EH (cell line): ENCODE measurements at regions not wholly inside any gene's neighbourhood (a gene's known extent, or its start where the extent isn't known, plus 50 kb on each side); places are given as distances from the start of the nearest gene placed in this dataset.

Experiments
- DNase-seq: peaks from one replicate; pipeline ENCODE4 v3.0.0-alpha.2; 2015; ENCODE audit warnings: low read depth

- no peak for DNase-seq
Measured at GRCh38 chr4:12324965-12325364, 896.3 kb upstream of the HS3ST1 start.

GRCh38 chr4:12319765-12320164, 891.1 kb upstream of the HS3ST1 start:
- no peak for DNase-seq

GRCh38 chr4:12304905-12305304, 876.2 kb upstream of the HS3ST1 start:
- DNase-seq = no peak

DNA sequence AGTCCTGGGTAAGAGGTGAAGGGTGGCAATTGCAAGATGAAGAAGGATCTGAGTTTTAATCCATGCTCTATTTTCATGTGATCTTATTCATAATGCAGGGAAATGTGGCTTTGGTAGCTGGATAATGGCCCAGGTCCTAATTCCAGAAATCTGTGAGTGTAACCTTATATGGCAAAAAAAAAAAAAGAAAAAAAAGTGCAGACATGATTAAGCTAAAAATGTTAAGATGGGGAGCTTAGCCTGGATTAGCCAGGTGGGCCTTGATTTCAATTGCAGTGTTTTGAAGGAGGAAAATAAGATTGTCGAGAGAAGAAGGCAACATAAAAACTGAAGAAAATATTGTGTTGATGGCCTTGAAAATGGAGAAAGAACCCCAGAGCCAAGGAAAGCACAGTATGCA, 867.7 kb upstream of the HS3ST1 start:
- DNase-seq = no peak

DNA sequence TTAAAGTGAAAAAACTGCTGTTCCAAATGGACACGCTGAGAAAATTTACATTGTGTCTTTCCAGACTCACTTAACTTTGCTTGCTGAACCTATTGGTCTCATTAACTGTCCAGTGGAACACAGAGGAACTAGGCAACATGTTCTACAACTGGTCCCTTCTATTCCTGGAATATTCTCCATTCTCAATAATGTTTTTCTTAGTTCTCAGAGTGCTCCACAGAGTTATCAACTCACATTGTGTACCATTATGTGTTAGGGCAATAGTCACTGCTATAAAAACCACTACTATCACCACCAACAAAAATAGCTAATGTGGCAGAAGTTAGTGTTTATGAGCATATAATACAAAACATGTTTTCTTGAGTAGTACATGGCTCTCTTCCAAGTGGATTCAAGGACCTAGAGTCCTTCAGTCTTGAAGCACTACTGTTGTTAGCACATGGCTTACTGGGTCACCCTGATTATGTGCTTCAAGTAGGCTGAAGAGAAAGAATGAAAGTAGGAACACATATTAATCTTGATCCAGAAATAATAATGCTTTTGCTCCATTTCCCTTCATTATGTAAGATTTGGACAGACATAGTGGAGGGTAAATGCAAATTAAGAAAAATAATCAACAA, 865.3 kb upstream of the HS3ST1 start:
- no peak for DNase-seq

DNA sequence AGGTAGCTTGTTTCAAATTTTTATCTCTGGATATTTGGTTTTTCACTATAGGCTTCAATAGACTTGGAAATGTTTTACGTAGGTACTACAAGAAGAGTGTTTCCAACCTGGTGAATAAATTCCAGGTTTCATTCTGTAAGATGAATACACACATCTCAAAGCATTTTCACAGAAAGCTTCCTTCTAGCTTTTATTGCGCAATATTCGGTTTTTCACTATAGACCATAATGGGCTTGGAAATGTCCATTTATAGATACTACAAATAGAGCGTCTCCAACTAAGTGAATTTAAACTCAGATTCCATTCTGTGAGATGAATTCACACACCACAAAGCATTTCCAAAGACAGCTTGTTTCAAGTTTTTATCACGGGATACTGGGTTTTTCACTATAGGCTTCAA, 857.7 kb upstream of the HS3ST1 start:
- no peak for DNase-seq

- DNase-seq = no peak
Measured at GRCh38 chr4:12270546-12270945, 841.9 kb upstream of the HS3ST1 start.

GRCh38 chr4:12265554-12265953, 836.9 kb upstream of the HS3ST1 start:
- no peak for DNase-seq

GRCh38 chr4:12260453-12260852, 831.8 kb upstream of the HS3ST1 start:
- DNase-seq = no peak

DNA sequence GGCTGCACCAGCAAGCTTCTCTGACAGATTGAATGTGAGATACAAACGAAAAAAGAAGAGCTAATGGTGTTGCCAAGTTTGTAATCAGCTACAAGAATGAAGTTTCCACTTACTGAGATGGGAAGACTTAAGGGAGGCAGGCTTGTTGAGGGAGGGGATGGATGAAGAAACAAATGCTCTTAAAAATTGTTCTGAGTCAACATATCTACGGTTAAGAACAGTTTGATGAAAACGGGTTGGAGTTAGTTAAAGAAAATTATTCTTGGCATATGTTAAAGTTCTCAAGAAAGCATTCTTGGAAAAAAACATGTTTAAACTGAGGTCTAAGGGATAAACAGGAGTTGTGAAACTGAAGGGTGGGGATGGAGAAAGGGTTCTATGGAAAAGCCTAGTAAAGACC, 816.3 kb upstream of the HS3ST1 start:
- DNase-seq = no peak

DNA sequence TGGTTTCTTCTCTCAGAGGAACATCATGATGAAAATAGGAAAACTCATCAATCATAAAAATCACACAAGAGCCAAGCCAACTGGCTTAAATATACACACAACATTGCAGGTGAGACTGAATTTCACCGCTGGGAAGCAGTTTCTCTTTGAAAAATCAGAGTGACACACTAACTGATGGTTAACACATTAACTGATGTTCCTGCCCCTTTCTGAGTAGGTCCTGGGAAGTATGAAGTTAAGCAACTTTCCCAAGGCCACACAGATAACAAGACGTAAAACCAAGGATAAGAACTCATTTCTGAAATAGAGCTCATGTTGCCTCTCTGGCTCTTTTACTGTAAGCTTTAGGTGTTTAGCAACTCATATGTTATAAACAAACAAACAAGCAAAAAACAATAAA, 813.7 kb upstream of the HS3ST1 start:
- DNase-seq = no peak

DNA sequence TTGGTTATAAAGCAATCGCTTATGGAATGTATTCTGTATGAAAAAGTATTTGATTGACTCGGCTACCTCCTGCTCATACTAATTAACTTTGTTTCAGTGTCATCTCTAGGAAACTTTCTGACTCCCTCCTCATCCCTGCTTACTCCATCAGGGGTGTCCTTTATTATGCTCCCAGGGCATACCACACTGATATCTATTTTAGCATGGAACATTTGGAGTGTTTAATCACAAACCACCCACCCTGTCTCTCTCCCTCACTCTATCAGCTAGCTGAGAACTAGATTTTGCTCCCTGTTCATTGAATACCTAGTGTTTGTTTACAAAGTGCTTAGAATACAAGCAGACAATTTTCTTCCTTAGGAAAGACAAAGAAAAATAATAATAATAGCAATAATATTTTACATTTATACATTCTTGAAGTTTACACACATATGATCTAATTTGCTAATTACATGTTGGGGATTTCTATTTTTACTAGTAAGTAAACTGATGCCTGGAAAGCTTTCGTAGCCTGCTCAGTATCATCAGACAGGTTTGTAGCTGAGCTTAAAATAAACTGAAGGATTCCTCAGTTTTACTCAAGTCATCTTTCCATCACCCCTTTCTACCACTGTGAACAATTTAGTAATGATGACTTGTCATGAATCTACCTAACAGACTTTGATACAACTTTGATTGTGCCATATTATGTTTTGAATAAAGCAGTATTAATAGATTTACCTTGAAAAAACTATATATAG, 811.4 kb upstream of the HS3ST1 start:
- no peak for DNase-seq

GRCh38 chr4:12231098-12231497, 802.4 kb upstream of the HS3ST1 start:
- no peak for DNase-seq

DNA sequence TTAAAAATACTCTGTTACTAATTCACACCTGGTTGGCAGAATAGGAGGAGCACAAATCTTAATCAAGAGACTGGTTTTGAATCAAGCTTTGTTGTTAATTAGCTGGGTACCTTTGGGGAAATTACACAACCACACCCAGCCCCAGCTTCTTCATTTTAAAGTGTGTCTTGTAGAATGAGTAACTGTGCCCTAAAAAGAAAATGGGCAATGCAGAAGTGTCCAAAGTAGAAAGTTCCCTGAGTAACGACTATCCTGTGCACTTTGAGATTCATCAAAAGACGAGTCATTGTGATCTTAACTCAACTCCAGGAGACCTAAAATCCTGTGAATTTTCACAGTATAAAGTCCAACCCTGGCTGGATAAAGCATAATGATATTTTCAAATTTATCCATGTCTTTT, 792.3 kb upstream of the HS3ST1 start:
- no peak for DNase-seq

DNA sequence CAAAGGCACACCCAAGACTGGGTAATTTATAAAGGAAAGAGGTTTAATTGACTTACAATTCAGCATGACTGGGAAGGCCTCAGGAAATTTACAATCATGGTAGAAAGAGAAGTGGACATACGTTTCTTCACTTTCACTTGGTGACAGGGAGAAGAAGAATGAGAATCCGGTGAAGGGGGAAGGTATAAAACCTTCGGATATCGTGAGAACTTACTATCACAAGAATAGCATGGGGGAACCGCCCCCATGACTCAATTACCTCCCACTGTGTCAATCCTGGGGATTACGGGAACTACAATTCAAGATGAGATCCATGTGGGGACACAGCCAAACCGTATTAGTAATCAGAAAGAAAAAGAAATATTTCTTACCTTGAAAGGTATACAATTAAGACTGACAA, 782.9 kb upstream of the HS3ST1 start:
- DNase-seq = no peak

- no peak for DNase-seq
Measured at GRCh38 chr4:12207396-12207795, 778.7 kb upstream of the HS3ST1 start.

DNA sequence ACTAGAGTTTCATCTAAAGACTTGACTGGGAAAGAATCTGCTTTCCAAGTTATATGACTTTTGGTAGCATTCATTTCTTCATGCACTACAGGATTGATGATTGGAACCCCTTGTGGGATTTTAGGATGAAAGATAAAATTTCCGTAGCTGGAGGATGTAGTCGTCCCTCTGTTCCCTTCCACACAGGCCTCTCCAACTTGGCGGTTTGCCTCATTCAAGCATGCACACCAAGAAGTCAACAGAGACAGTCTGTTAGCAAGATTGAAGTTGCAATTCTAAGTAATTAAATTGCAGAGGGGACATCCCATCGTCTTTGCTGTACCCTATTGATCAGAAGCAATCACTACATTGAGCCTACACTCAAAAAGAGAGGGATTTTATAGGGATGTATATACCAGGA, 777.4 kb upstream of the HS3ST1 start:
- no peak for DNase-seq

- no peak for DNase-seq
Measured at GRCh38 chr4:12203945-12204344, 775.3 kb upstream of the HS3ST1 start.

GRCh38 chr4:12200226-12200625, 771.5 kb upstream of the HS3ST1 start:
- DNase-seq = no peak

DNA sequence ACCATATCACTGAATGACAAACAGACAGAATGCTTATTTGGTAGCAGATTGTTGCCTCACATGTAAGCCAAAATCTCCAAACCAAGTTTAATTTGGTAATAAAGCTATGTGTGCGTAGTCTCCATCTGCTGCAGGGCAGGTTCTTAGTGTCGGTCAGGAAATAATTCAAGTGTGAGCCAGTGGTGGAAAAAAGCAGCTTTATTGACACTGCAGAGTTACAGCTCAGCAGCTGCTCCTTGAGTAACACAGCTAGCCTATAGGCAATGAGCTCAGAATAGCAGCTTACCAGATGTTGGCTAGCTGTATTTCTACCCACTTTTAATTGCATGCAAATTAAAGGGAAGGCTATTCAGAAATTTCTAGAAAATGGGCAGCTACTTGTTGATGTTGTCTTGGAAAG, 757.8 kb upstream of the HS3ST1 start:
- no peak for DNase-seq

DNA sequence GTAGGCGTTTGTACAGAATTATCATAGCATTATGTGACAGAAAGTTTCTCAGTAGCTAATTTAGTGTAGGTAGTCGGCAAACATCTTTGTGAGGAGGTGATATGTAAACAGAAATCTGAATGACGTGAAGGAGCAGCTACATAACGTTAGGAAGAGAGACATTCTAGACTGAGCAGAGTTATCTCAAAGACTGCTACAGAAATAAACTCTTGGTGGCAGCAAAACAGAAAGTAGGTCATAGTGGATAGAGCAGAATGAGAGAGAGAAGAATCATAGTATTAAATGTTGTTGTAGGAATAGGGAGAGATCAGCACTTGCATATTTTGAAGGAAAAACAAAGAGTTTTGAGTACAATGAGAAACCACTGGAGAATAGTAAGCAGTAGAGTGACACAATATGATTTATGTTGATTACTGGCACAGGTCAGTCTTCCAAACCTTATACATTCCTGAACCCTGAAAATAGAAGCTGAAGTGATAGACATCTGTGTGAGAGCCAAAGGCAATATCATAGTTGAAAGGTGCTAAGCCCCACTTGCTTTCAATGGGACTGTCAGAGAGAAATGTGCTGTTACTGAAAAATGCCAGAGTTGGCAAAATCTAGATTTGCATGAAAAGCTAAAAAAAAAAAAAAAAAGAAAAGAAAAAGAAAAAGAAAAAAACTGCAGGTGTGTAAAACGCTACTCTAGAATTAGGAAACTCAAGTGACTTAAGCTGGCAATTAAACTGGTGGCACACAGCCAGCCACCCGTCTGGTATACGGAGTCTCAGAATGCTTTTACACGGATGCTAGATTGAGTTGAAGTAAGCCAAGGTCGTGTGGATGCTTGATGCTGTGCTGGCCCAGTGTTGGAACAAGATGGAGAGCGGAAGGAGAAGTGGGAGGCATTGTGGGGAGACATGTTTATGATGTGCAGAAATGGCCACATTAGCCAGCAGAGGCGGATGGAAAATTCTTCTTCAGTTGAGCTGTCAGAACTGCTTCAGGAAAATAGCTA, 750.2 kb upstream of the HS3ST1 start:
- DNase-seq = no peak

GRCh38 chr4:12177416-12177815, 748.7 kb upstream of the HS3ST1 start:
- DNase-seq = no peak

DNA sequence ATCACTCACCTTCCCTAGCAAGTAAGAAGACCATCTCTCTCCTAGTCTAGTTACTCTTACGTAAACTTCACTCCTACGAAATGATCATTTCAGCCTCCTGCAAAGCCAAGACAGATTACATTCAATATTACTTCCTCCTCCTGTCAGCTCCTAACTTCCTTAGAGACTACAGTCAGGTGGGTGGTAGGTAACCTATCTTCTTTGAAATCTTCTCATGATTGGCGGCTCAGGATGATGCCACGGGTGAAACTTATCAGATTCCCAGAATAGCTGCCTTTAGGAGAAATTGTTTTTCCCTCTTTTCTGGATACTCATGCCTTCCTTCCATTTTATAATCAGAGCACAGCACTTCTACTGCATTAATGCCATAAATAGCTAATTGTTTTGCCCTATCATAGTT, 744.8 kb upstream of the HS3ST1 start:
- no peak for DNase-seq
